HG02870 (cell line): ENCODE measurements at regions not wholly inside any gene's neighbourhood (a gene's known extent, or its start where the extent isn't known, plus 50 kb on each side); places are given as distances from the start of the nearest gene placed in this dataset.

Experiments
- ATAC-seq: cut with Tn5 transposase; IDR thresholded peaks from one replicate; pipeline ENCODE4 v1.9.1; 2021; ENCODE audit warnings: mild to moderate bottlenecking, moderate library complexity; ENCODE audit not compliant: unreplicated experiment

DNA sequence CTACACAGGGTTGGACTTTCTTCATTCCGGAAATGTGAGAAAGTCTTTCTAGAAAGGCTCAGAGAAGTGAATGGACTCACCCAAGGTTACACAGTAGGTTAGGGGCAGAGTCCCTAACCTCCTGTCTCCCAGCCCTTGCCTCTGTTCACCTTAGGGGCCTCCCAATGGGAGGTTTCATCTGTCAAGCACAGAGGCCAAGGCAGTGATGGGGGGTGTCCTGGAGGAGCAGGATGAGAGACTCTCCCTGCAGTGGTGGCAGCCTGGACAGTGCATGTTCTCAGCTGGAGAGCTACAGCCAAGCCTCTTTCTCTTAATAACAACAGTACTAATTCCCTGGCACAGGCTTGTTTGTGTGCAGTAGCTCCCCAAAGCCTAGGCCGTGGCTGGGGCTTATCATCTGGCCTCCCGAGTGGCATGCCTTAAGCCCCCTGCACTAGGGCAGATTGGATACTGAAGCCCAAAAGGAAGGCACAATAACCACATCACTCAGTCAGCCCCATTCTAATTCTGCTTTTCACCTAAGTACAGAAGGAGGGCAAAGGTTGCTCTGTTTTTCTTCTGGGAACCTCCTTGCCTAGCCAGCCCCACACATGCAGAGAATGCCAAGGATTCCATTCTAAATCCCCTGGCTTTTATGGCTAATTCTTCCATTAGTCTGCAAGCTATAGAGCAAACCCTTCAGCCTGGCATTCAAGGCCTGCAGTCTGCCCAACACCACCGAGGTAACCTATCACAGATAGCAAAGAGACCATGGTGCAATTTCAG lies 50.2 kb upstream of the XPA start:
- ATAC-seq, result no peak

DNA sequence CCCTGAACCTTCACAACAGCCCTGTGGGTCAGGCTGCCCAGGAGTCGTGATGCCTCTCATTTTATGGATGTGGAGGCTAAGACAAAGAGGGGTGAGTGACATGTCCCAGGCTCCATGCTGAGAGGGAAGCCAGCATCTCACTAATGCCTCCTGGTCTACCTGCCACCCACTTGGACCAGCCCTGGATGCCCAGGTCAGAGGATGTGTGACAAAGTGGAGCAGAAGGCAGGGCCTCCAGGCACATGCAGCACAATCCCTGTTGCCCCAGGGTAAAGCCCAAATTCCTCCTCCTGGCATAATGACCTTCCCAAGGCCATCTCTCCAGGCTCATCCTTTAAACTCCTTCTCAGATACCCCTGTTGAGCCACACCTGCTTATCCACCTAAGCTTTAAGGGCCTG lies 51.4 kb upstream of the XPA start:
- no peak for ATAC-seq

GRCh38 chr9:97749928-97750327 lies 52.8 kb upstream of the XPA start:
- ATAC-seq, result no peak

- ATAC-seq, result no peak
These were observed 54.4 kb upstream of the XPA start for GRCh38 chr9:97751531-97751930.

DNA sequence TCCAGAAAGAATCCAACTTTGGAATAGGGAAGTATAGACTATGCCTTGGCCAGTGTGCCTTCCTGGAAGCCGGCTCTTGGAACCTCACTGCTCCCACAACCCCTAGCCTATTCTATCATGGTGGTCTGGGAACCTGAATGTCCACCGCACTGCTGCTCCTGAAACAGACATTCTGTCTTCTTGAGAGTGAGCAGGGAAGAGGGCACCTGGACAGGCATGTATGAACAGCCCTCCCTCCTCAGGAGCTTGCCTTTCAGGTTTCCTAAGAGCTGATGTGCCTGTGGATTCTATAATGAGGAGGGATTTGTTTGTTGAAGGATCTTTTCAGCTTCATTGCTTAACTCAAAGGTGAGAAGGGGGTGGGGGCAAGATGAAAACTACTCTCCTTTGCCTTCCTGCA lies 55.1 kb upstream of the XPA start:
- ATAC-seq, result no peak

DNA sequence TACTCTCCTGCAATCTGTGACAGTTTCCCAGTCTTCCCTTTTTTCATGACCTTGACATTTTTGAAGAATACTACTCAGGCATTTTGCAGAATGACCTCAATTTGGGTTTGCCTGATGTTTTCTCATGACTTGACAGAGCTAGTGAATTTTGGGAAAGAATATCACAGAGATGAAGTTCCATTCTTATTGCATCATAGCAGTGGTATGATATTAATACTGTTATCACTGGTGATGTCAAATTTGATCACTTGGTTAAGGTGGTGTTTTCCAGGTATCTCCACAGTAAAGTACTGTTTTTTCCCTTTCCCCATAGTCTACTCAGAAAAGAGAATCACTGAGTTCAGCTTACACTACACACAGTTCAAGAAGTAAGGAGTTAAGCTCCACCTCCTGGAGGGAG lies 56.2 kb upstream of the XPA start:
- no peak for ATAC-seq

- no peak for ATAC-seq
These were observed 56.8 kb upstream of the XPA start for GRCh38 chr9:97753975-97754374.

DNA sequence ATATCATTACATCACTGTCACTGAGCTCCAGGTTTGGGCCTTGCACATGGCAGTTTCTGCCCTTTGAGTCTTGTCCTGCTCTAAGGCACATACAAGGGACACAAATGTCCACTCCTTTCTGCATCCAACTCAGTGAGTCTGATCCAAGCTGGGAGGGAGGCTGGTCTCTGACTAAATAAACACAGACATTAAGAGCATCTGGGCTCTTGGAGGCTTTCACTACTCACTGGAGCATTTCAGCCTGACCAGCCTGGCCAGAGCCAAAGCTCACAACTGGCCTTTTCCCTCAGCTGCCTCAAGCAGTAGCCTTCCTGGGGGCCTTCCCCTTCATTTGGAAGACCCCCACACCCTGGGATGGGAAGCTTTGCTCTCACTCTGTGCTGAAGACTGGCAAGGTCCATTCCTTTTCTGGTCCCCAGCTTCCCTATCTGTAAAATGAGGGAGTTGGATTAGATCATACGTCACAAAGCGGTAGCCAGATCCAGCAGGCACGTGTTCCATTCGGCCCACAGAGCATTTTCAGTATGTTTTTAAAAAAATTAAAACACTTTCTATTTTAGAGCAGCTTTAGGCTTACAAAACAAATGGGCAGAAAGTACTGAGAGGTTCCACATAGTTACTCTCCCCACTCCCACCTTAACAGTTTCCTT lies 58.6 kb upstream of the XPA start:
- ATAC-seq, result no peak

DNA sequence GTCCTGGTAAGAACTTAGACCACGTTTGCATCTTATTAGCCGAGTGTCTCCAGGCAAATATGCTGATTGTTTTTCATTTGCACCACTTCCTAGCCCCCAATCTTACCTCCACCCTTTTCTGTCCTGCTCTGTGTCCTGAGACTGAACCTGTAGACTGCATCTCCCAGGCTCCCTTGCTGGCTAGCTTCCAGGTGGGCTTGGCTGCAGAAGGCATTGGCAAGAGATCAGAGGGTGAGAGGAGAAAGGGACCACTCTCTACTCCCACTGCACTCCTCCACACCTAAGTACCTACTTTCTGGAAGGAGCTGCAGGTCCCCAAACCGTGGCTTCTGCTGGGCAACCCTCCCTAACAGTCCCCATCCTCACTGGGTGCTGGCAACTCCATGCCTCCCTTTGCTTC lies 59.9 kb upstream of the XPA start:
- ATAC-seq, result no peak

DNA sequence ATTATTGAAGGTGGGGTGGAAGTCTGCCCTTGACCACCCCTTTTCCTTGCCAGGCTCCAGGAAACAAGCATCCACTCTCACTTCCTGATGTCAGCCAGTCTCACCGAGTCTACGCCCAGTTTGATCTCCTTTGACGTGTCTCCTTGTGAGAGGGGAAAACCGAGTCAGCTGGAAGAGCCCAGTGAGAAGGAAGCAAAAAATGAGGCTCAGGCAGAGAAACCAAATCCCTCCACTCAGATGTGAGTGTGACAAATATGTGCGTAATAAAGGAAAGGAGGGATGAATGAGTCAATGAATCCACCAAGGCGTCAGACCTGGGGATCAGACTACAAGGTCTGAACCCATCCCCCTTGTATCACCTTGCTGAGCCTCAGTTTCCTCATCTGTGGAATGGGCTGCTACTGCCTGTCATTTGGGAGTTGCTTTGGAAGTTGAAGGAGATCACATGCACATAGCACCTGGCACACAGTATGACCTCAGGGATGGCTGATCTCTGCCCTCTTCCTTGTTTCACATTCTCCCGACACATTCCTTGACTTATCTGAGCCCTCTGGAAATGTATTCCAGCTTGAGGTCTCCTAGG lies 61.3 kb upstream of the XPA start:
- no peak for ATAC-seq

GRCh38 chr9:97759581-97760288 lies 62.6 kb upstream of the XPA start:
- no peak for ATAC-seq

DNA sequence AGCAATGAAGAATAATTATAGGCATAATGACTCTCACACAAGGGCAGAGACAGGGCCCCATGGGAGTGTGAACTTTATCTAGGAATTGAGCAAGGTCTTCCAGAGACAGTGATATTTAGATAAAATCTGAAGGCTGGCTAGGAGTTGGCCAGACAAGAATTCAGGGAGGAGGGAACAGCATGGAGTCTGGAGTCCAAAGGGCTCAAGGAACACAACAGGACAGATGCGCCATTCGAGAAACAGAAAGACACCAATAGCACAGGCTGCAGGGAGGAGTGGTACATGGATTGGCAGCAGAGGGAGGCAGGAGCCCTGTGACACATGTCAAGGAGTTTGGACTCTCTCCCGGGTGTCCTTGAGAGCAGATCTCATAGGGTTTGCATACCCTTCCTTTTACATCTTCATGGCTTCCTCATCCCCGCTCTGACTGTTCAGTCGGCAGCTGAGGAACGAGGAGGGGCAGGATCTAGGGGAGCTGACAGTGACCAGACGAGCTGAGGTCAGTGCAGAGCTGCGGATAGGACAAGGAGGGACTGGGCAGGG lies 64.0 kb upstream of the XPA start:
- ATAC-seq, result no peak

GRCh38 chr9:97761879-97762278 lies 64.7 kb upstream of the XPA start:
- ATAC-seq, result no peak

- ATAC-seq, result no peak
These were observed 66.7 kb upstream of the XPA start for GRCh38 chr9:97763874-97764273.

- ATAC-seq, result no peak
These were observed 69.0 kb upstream of the XPA start for GRCh38 chr9:97766092-97766491.

- no peak for ATAC-seq
These were observed 69.5 kb upstream of the XPA start for GRCh38 chr9:97766610-97767009.

- no peak for ATAC-seq
These were observed 70.8 kb upstream of the XPA start for GRCh38 chr9:97767891-97768290.

GRCh38 chr9:97768746-97769145 lies 71.6 kb upstream of the XPA start:
- no peak for ATAC-seq

DNA sequence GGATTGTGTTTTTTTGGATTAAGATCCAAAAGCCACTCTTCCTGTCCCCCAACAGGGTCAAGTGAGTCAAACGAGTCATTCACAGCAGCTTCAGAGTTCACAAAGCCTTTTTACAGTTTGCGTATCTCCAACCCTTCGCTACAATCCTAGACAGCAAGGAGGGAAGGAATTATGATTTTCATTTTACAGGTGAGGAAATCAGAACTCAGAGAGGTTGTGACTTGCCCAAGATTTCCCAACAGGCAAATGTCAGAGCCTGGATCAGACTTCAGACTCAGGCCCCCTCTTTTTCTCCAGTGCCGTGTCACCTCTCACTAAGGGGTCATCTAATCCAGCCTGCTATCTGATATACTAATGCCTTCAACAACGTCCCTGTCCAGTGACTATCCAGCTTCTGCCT lies 72.1 kb upstream of the XPA start:
- ATAC-seq, result no peak

GRCh38 chr9:97770808-97771372 lies 73.8 kb upstream of the XPA start:
- no peak for ATAC-seq

GRCh38 chr9:97771641-97772040 lies 74.5 kb upstream of the XPA start:
- no peak for ATAC-seq
